Stimulated activated effector memory CD8-positive, alpha-beta T cell treated with anti-CD3 and anti-CD28 coated beads, Interleukin-12 subunit alpha, Interleukin-12 subunit beta, amount 100 ng/mL, for 72 hours (primary cell): ENCODE measurements at regions not wholly inside any gene's neighbourhood (a gene's known extent, or its start where the extent isn't known, plus 50 kb on each side); places are given as distances from the start of the nearest gene placed in this dataset.

Experiments
- ATAC-seq: fragments of 150-1000 bp; cut with Tn5 transposase; 2 replicates; pipeline ENCODE4 v1.10.0; 2021
- DNase-seq, 2 donors: peaks; one replicate each; pipeline ENCODE4 v3.0.0; 2021 to 2022; ENCODE audit warnings: low spot score in 2 of 2
- H3K27ac Mint-ChIP-seq: one replicate; pipeline ENCODE4 v1.8.0; 2022; ENCODE audit warnings: mild to moderate bottlenecking, mixed read lengths
- H3K36me3 Mint-ChIP-seq: one replicate; pipeline ENCODE4 v1.8.0; 2022; ENCODE audit warnings: mild to moderate bottlenecking, mixed read lengths
- H3K4me1 Mint-ChIP-seq: one replicate; pipeline ENCODE4 v1.8.0; 2022; ENCODE audit warnings: mixed read lengths
- H3K4me3 Mint-ChIP-seq: one replicate; pipeline ENCODE4 v1.8.0; 2022; ENCODE audit warnings: mild to moderate bottlenecking, mixed read lengths
- H3K9me3 Mint-ChIP-seq: one replicate; pipeline ENCODE4 v1.8.0; 2022; ENCODE audit warnings: mixed read lengths

DNA sequence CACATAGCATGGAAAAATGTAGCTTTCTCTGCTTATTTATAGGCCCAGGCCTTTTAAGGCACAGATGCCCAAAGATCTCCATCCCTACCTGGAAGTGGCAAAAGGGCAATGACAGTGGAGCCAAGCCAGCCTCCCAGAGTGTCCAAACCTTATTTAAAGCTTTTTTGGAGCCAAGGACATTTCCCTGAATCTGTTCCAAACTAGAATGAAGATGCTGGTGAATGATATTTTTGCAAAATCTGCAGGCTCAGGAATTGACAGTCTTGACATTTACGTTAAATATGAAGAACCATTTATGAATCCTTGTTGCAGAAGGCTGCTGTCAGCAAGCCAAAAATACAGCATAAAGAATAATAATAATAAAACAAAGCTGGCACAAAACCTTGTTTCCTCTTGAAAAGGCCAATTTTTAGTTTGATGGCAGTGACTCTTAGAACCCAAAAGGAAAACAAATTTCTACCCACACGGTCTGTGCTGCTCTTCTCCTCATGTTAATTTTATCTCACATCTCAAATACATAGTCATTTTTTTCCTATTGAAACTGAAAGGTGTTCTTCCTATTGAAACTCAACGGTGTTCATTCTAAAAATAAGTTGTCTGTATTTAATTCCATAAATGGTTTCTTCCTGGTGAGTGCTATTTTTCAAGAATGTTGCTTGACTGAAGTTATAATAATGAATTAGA, 206.3 kb upstream of the TBL1X start:
- H3K9me3 Mint-ChIP-seq: no peaks in the 10 kb centered on the region
- ATAC-seq (no peak), DNase-seq (no peak)
- H3K4me3 Mint-ChIP-seq: no peak overlapping the region
- H3K4me1 Mint-ChIP-seq: peaks cover 5% of the 10 kb centered on the region
- no peaks in the 10 kb centered on the region for H3K36me3 Mint-ChIP-seq
- H3K27ac Mint-ChIP-seq: no peak overlapping the region

DNA sequence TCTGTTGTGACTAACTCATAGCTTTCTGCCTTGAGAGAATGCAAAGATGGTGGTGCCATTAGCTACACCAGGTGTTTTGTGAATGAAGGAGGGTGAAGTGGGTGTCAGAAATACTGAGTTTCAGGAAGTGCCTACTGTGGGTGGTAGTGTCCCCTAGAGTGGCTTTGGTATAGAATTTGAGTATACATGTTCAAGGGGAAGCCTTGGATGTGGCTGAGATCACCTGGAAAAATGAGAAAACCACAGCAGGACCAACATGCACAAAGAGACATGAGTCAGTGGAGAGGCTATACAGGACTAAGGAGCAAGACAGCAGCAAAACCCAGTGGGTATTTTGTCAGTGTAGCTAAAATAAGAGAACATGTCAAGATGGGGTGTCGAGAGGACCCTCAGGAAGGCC, 204.3 kb upstream of the TBL1X start:
- H3K27ac Mint-ChIP-seq: no peak overlapping the region
- no peak for DNase-seq
- no peak overlapping the region for H3K4me3 Mint-ChIP-seq
- no peaks in the 10 kb centered on the region for H3K36me3 Mint-ChIP-seq
- H3K9me3 Mint-ChIP-seq: no peaks in the 10 kb centered on the region
- no peak for ATAC-seq
- H3K4me1 Mint-ChIP-seq: peaks cover 5% of the 10 kb centered on the region

DNA sequence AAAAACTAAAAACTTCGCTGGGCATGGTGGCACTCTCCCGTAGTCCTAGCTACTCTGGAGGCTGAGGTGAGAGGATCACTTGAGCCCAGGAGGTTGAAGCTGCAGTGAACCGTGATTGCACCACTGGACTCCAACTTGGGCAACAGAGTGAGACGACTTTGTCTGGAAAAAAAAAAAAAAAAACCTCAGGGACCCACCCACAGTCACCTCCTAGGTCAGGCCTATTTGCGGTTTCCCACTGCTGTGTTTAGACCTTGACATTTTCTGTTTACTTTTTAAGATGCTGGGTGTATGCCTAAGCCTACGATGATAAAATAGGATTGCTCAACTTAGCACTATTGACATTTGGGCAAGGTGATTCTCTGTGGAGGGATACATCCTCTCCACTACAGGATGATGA, 197.4 kb upstream of the TBL1X start:
- no peak for ATAC-seq
- no peak overlapping the region for H3K27ac Mint-ChIP-seq
- no peaks in the 10 kb centered on the region for H3K4me1 Mint-ChIP-seq
- DNase-seq: no peak
- no peak overlapping the region for H3K4me3 Mint-ChIP-seq
- no peaks in the 10 kb centered on the region for H3K9me3 Mint-ChIP-seq
- no peaks in the 10 kb centered on the region for H3K36me3 Mint-ChIP-seq

DNA sequence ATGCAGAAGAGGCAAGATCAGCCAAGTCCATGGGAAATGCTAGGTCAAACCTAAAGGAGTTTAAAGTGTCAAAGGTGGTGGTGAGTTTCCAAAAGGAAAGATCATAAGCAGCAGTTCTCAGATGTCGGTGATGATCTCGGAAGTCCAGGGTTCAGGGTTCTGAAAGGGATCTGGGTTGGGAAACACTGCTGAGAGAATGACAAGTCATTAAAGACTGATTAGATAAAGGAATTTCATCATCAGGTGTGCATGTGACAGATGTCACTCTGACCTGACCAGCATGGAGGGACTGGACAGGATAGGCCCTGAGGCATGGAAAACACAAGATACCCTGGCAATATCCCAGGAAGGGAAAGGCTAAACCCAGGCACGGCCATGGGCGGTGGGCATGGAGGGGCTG, 195.7 kb upstream of the TBL1X start:
- H3K4me1 Mint-ChIP-seq: peaks cover 6% of the 10 kb centered on the region
- ATAC-seq: no peak
- H3K4me3 Mint-ChIP-seq: no peak overlapping the region
- H3K27ac Mint-ChIP-seq: no peak overlapping the region
- no peak for DNase-seq
- no peaks in the 10 kb centered on the region for H3K36me3 Mint-ChIP-seq
- peaks cover 5% of the 10 kb centered on the region for H3K9me3 Mint-ChIP-seq

DNA sequence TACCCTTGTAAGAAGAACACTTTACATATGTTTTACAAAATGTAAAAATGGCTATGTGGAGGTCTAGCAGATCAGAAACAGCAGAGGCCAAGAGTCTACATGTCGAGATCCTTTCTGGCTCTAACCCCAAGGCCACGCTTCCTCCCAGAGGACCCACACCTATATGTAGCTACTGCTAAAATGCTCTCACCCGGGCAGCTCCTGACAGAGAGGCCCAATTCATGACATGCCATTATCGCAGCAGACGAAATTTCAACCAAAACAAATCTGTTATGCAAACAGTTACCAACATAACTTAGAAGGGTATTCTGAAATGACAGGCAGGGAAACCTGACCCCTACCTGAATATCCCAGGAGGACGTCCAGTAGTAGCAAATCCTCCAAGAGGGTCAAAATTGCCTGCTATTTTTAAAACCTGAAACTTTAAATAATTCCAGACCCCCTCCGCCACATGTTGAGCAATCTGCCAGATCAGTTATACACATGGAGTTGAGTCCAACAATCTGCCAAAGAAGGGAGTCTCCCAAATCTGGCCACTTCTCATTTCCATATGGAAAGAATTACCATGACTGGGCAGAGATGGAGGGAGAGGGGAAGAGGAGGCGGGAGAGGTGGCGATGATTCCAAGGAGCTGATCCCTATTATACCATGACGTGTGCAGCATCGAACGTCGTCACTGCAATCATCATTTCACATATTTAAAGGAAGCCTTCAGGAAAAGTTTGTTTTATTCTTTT, 192.9 kb upstream of the TBL1X start:
- DNase-seq (no peak), ATAC-seq (no peak)
- Mint-ChIP-seq H3K4me1 (peaks cover 6% of the 10 kb centered on the region), H3K4me3 (no peak overlapping the region), H3K36me3 (no peaks in the 10 kb centered on the region), H3K9me3 (peaks cover 5% of the 10 kb centered on the region), H3K27ac (no peak overlapping the region)

DNA sequence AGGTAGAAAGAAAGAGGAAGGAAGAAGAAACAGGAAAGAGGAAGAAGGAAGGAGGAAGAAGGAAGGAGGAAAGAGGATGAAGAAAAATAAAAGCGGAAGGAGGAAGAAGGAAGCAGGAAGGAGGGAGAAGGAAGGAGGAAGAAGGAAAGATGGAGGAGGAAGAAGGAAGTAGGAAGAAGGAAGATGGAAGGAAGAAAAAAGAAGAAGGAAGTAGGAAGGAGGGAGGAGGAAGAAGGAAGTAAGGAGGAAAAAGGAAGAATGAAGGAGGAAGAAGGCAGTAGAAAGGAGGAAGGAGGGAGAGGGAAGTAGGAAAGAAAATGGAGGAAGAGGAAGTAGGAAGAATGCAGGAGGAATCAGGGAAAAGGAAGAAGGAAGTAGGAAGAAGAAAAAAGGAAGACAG, 191.1 kb upstream of the TBL1X start:
- Mint-ChIP-seq H3K36me3 (no peaks in the 10 kb centered on the region), H3K27ac (peak overlapping the region; percentile 17), H3K4me3 (no peak overlapping the region), H3K4me1 (peaks cover 6% of the 10 kb centered on the region), H3K9me3 (peaks cover 5% of the 10 kb centered on the region)
- DNase-seq (no peak), ATAC-seq (no peak)

DNA sequence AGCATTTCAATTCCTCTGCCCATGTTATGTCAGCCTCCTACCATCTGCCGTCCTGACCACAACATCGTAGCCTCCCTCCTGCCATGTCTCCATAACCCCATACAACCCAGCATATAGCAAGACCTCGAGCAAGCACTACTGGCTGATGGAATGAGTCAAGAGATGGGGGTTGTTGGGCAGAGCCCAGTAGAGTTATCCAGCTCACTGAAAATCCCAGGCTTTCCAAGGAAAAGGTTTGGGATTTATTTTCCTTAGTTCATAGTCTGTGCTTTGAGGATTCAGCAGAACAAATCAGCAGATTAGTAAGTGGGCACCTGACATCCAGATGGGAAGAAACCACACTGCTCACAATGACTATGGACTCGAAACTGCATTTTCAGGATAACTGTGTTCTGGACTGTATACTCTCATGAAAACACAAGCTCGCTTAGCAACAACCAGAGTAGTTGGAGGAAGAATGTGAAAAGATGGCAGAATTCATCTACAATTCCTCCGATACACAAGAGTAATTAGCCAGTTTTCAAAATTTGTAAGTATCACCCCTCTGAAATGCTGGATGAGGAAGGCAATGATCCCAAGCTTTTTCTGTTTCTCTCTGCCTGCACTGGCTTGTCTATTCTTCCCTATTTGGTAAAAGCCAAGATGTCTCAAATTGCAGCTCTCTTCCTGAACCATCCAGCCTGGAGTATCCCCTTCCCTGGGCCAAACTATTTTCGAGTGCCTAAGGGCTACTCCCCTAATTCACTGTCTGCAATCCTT, 186.2 kb upstream of the TBL1X start:
- Mint-ChIP-seq H3K27ac (peak overlapping the region; percentile 63), H3K4me1 (peaks cover 24% of the 10 kb centered on the region), H3K9me3 (no peaks in the 10 kb centered on the region), H3K4me3 (peak overlapping the region; percentile 32), H3K36me3 (no peaks in the 10 kb centered on the region)
- DNase-seq (no peak), ATAC-seq (no peak)

DNA sequence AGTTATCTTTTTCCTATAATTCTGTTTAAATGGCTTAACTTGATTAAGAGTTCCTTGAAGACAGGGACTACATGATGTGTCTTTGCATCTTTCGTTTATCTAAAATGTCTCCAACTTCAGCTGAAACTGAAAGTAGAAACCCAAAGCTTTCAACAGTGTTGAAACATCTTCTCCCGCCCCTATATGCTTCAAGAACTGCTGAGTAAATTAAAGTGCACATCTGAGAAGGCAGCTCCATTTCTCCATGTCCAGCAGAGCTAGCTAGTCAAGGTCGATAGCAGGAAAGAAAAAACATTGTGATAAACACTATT, 185.7 kb upstream of the TBL1X start:
- H3K9me3 Mint-ChIP-seq: no peaks in the 10 kb centered on the region
- H3K4me1 Mint-ChIP-seq: peaks cover 24% of the 10 kb centered on the region
- H3K27ac Mint-ChIP-seq: peak overlapping the region; percentile 63
- no peaks in the 10 kb centered on the region for H3K36me3 Mint-ChIP-seq
- ATAC-seq (peak; percentile 60), DNase-seq (no peak)
- peak overlapping the region; percentile 32 for H3K4me3 Mint-ChIP-seq

DNA sequence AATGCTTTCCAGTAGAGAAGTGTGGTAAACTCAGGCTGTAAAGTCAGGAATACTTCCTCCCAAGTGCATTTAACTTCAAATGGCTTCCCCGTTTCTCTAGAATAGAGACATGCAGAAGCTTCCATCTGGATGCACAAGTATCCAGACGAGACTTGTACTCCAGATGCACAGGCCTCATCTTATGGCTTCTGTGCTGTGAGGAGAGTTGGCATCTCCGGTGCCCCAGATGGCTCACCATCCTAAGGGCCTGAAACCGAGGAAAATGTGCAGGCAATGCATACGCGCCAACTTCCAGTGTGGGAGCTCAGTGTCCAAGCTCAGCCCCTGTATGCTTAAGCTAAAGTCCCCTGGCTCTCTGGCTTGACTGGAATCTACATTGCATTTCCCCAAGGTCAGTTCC, 184.0 kb upstream of the TBL1X start:
- no peak overlapping the region for H3K27ac Mint-ChIP-seq
- no peaks in the 10 kb centered on the region for H3K9me3 Mint-ChIP-seq
- ATAC-seq (no peak), DNase-seq (no peak)
- peaks cover 32% of the 10 kb centered on the region for H3K4me1 Mint-ChIP-seq
- no peak overlapping the region for H3K4me3 Mint-ChIP-seq
- H3K36me3 Mint-ChIP-seq: no peaks in the 10 kb centered on the region

DNA sequence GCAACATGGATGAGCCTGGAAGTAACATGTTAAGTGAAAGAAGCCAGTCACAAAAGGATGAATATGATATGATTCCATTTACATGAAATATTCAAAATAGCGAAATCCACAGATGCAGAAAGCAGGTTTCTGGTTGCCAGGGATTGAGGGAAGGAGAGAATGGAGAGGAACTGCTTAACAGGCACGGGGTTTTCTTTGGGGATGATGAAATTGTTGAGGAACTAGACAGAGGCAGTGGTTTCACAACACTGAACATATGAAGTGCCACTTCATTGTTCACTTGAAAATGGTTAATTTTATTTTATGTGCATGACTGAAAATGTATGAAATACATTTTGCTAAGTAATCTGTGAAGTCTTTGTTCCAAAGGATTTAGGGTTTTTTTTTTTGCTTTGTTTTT, 182.5 kb upstream of the TBL1X start:
- H3K4me3 Mint-ChIP-seq: no peak overlapping the region
- no peak for DNase-seq
- no peak for ATAC-seq
- peaks cover 38% of the 10 kb centered on the region for H3K4me1 Mint-ChIP-seq
- H3K36me3 Mint-ChIP-seq: no peaks in the 10 kb centered on the region
- no peaks in the 10 kb centered on the region for H3K9me3 Mint-ChIP-seq
- no peak overlapping the region for H3K27ac Mint-ChIP-seq

DNA sequence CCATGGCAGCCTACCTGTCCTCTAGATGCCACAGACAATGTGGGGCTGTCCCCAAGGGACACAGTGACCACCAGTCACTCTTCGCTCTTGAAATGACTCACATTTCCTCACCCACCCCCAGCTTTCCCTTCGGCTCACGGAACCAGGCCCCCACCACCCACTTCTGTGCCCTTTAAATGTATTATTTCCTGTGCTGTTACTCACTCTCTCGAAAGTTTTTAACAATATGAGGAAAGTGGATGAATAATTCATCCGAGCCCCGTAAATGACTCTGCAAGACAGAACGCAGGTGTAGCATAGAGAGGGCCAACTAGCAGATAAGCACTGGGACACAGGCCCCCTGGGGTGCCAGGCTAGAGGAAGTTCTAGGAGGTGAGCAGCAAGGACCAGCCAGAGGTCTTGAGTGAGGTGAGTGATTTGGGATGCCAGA, 179.5 kb upstream of the TBL1X start:
- DNase-seq: peak; percentile 3 to 59
- Mint-ChIP-seq H3K27ac (no peak overlapping the region), H3K4me1 (peaks cover 30% of the 10 kb centered on the region), H3K4me3 (peak overlapping the region; percentile 6), H3K36me3 (no peaks in the 10 kb centered on the region), H3K9me3 (no peaks in the 10 kb centered on the region)
- peak; percentile 97 for ATAC-seq

DNA sequence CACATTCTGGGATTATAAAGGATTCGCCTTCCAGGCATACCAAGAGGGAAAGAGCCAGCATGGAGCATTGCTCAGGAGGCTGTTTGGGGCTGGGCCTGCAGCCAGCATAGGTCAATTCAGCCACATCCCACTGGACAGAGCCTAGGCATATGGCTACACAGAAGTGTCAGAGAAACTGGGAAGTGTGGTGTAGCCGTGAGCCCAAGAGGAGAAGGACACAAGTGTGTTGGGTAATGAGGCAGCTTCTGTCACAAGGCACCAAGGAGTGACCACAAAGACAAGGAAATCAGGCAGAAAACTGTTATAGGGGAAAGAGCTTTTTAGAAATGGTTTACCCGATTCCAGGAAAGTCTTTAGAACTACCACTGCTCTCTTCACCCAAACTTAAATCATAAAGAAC, 178.6 kb upstream of the TBL1X start:
- H3K9me3 Mint-ChIP-seq: no peaks in the 10 kb centered on the region
- H3K4me1 Mint-ChIP-seq: peaks cover 30% of the 10 kb centered on the region
- ATAC-seq: no peak
- H3K27ac Mint-ChIP-seq: no peak overlapping the region
- no peak overlapping the region for H3K4me3 Mint-ChIP-seq
- DNase-seq: no peak
- H3K36me3 Mint-ChIP-seq: no peaks in the 10 kb centered on the region

DNA sequence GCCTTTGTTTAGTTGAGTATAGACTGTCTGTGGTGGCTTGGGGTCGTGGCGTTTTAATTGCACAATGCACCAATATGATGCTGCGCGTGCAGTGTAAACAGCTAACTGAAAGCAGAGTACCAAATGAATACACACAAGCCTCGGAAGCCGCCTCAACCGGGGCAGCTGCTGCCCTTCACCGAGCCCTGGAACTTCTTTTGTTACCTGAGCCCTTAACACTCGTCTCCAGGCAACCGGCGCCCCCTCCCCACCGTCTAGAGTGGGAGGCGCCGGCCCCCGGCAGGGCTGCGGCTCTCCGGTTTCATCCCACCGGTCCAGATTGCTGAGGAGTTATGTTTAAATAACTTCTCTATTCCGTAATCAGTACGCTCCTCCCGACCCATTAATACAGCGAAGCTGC, 173.2 kb upstream of the TBL1X start:
- Mint-ChIP-seq H3K4me1 (no peaks in the 10 kb centered on the region), H3K9me3 (no peaks in the 10 kb centered on the region), H3K4me3 (no peak overlapping the region), H3K27ac (no peak overlapping the region), H3K36me3 (no peaks in the 10 kb centered on the region)
- ATAC-seq (no peak), DNase-seq (no peak)

DNA sequence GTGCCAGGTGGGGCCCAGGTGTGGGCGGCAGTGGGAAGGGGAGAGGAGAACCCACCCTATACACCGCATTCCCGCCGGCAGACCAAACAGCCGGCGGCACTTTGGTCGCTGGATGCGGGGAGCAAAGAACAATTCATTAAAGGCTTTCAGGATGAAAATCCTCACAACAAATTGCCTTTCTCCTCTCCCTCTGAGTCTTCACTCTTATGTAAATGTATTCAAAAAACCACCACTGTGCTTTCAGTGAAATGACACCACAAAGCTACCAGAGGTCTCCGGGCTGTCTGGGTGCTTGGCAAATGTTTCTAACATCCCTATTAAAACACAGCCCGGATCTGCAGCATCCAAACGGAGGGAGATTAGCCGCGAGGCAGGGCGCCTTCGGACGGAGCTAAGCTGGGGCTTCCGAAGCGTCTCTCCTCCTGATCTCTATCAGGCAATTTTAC, 171.8 kb upstream of the TBL1X start:
- H3K9me3 Mint-ChIP-seq: no peaks in the 10 kb centered on the region
- no peaks in the 10 kb centered on the region for H3K4me1 Mint-ChIP-seq
- ATAC-seq (no peak), DNase-seq (no peak)
- H3K4me3 Mint-ChIP-seq: no peak overlapping the region
- H3K27ac Mint-ChIP-seq: no peak overlapping the region
- no peaks in the 10 kb centered on the region for H3K36me3 Mint-ChIP-seq

DNA sequence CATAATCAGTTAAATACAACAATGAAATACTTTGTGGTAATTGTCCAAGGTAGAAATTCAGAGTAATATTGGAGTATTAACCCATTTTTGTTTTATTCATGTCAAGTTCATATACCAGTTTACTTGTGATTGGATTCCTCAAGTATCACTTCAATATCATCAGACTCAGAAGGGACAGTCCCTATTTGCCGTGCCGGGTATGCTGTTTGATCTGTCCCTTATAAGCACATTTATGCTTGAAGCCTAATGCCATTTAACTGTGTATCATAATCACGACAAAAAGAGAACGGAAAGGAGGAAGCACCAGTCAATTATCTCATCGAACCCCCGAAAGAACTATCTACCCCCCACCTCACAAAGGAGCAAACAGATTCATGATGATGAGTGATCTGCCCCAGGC, 171.0 kb upstream of the TBL1X start:
- H3K27ac Mint-ChIP-seq: no peak overlapping the region
- H3K36me3 Mint-ChIP-seq: no peaks in the 10 kb centered on the region
- H3K4me1 Mint-ChIP-seq: no peaks in the 10 kb centered on the region
- no peak overlapping the region for H3K4me3 Mint-ChIP-seq
- DNase-seq (no peak), ATAC-seq (no peak)
- no peaks in the 10 kb centered on the region for H3K9me3 Mint-ChIP-seq

DNA sequence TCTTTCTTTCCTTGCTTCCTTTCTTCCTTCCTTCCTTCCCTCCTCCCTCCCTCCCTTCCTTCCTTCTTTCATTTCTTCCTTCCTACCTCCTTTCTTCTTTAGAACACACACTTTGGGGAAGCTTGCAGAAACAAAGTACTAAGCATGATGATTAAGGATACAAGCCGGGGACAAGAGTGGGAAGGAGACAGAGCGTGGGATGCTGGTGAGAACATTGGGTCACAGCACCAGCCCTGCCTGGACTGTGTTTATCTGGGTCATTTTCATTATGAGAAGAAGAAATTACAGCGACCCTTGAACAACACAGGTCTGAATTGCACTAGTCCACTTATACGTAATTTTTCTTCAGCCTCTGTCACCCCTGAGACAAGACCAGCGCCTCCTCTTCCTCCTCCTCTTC, 169.3 kb upstream of the TBL1X start:
- no peaks in the 10 kb centered on the region for H3K36me3 Mint-ChIP-seq
- H3K4me3 Mint-ChIP-seq: no peak overlapping the region
- ATAC-seq: no peak
- peak overlapping the region; percentile 60 for H3K27ac Mint-ChIP-seq
- no peak for DNase-seq
- no peaks in the 10 kb centered on the region for H3K9me3 Mint-ChIP-seq
- H3K4me1 Mint-ChIP-seq: no peaks in the 10 kb centered on the region
